PFSK-1 (cell line): ENCODE measurements at regions not wholly inside any gene's neighbourhood (a gene's known extent, or its start where the extent isn't known, plus 50 kb on each side); places are given as distances from the start of the nearest gene placed in this dataset.

Experiments used
- FOXP2 ChIP-seq: optimal IDR thresholded peaks from 2 replicates; pipeline ENCODE3; 2011; ENCODE audit warnings: borderline replicate concordance, control low read depth, inconsistent platforms; ENCODE audit not compliant: insufficient read depth; ENCODE audit errors: extremely low read length, extremely low read depth
- POLR2AphosphoS5 ChIP-seq: IDR thresholded peaks from 2 replicates; pipeline ENCODE4 v1.6.1; 2012; ENCODE audit warnings: low read depth, mild to moderate bottlenecking, control low read depth, low read length, moderate library complexity
- REST ChIP-seq, 2 experiments: IDR thresholded peaks; 2 replicates each; pipeline versions ENCODE4 v1.6.1 to v1.8.0; 2011 to 2012; ENCODE audit warnings: low read depth in 2 of 2, low read length in 2 of 2, control low read depth in 1 of 2, inconsistent platforms in 1 of 2, mild to moderate bottlenecking in 1 of 2, moderate library complexity in 1 of 2; ENCODE audit not compliant: insufficient read depth in 1 of 2
- SIN3A ChIP-seq: IDR thresholded peaks from 2 replicates; pipeline ENCODE4 v1.6.1; 2012; ENCODE audit warnings: mild to moderate bottlenecking, low read length, moderate library complexity, borderline replicate concordance; ENCODE audit not compliant: insufficient read depth
- TAF1 ChIP-seq: IDR thresholded peaks from 2 replicates; pipeline ENCODE4 v1.6.1; 2012; ENCODE audit warnings: low read length, control low read depth, borderline replicate concordance; ENCODE audit not compliant: insufficient read depth

- TF ChIP-seq POLR2AphosphoS5 = no peak
- no peak for TF ChIP-seq FOXP2
- no peak for TF ChIP-seq REST (IDR thresholded peaks at IDR 0.05; ENCODE audit: insufficient read depth in 1 of 2, low read depth in 2 of 2, low read length in 2 of 2)
- no peak for TF ChIP-seq SIN3A
- TF ChIP-seq TAF1 = no peak
Measured at GRCh38 chr1:168888418-168888817, 159.4 kb upstream of the DPT start.

GRCh38 chr1:168892931-168893330 is 163.9 kb upstream of the DPT start:
- TF ChIP-seq POLR2AphosphoS5 (no peak), TAF1 (no peak), SIN3A (no peak), FOXP2 (no peak), REST (IDR thresholded peaks at IDR 0.05; ENCODE audit: insufficient read depth in 1 of 2, low read depth in 2 of 2, low read length in 2 of 2) (no peak)

- no peak for TF ChIP-seq FOXP2
- TF ChIP-seq REST (IDR thresholded peaks at IDR 0.05; ENCODE audit: insufficient read depth in 1 of 2, low read depth in 2 of 2, low read length in 2 of 2) = no peak
- no peak for TF ChIP-seq TAF1
- TF ChIP-seq SIN3A = no peak
- TF ChIP-seq POLR2AphosphoS5 = no peak
Measured at GRCh38 chr1:168893359-168893801, 164.4 kb upstream of the DPT start.

GRCh38 chr1:168894397-168894903 is 165.4 kb upstream of the DPT start:
- TF ChIP-seq FOXP2 (no peak), POLR2AphosphoS5 (no peak), TAF1 (no peak)

- no peak for TF ChIP-seq TAF1
- no peak for TF ChIP-seq POLR2AphosphoS5
- TF ChIP-seq SIN3A = no peak
- no peak for TF ChIP-seq FOXP2
- TF ChIP-seq REST (IDR thresholded peaks at IDR 0.05; ENCODE audit: insufficient read depth in 1 of 2, low read depth in 2 of 2, low read length in 2 of 2) = no peak
Measured at GRCh38 chr1:168897249-168897648, 168.2 kb upstream of the DPT start.
